Stimulated activated CD4-positive, alpha-beta T cell treated with anti-CD3 and anti-CD28 coated beads, Interleukin-15, amount 100 ng/mL, for 48 hours (primary cell): ENCODE measurements at regions not wholly inside any gene's neighbourhood (a gene's known extent, or its start where the extent isn't known, plus 50 kb on each side); places are given as distances from the start of the nearest gene placed in this dataset.

Experiments used
- DNase-seq, 2 donors: peaks; one replicate each; pipeline ENCODE4 v3.0.0-alpha.2; 2020; ENCODE audit warnings: low read depth in 2 of 2

DNA sequence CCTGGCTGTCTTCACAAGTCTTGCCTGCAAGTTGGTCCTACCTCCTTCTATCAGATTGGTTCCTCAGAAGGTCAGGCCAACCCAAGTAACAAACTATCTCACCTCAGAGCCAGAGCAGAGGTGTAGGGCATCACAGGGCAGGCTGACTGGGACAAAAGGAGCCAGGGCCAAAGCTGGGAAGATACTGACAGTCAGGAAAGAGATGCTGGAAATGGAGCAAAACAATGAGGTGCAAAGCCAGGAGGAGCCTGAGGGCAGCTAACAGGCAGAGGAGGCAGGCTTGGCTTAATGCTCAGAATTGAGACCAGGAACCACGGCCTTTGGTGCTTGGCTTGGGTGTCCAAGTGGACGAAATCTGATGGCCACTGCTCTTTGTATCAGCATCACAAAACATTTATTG is 68.4 kb upstream of the PNMA1 start:
- no peak for DNase-seq

DNA sequence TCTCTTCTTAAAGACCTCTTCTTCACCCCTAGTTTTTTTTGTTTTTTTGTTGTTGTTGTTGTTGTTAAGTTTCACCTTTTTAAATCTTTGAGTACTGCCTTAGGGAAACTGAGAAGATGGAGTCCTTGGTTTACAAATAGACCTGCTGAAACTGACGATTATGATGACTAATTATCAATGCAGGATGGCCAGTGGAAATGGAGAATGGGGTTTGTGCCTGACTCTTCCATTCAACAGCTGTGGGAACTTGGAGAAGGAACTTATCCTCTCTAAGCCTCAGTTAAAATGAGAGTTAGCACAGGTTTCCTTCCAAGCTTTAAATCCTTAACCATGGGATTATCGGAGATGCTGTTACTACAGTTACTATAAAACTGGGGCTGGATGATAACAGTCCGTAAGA is 66.7 kb upstream of the PNMA1 start:
- no peak for DNase-seq

DNA sequence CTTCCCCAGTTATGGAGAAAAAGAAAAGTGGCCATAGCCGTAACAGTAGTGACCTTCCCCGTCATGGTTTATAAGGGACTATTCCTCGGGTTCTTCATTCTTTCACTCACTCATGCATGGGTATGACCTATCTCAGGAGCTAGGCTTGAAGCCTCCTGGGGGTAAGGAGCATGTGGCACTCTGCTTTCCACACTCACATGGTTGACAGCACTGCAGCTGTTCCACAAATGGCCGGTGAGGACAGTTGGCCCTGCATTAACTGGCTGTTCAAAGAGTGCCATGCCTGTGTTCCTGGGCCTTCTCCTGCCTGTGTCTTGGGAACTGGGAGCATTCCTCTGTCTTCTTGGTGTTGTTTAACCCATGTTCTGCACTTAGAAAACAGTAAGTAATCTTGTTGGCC is 66.2 kb upstream of the PNMA1 start:
- DNase-seq: no peak

DNA sequence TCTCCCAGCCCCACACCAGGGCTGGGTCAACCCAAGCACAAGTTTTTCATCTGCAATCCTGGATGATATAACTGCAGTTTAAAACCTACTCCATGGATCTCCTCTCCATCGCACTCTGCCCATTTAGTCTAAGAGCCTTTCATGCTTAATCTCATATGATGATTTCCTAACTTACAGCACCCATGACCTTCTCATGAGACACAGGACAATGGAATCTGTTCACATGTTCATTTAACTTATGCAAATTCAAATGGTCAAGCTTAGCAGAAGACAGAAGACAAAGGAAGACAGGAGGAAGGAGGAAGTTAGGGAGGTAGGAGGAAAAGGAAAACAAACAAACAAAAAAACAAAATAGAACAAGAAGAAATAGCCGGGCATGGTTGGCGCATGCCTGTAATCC is 64.6 kb upstream of the PNMA1 start:
- no peak for DNase-seq

DNA sequence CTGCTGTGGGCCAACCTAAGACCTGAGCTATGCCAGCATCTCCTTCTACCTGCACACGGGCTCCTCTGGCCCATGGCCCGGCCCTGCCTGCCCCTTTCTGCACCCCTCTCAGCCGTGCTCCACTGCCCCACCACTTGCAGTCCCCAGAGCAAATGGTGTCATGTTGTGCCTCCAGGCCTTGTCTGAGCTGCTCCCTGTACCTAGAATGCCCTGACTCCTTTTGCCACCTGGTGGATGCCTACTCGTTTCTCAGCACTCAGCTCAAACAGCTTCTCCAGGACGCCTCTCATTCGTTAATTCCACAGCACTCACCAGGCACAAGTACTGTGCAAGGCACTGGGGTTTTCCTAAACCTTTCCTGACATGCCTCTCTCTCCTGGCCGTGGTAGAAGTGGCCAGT is 63.2 kb upstream of the PNMA1 start:
- DNase-seq: no peak

DNA sequence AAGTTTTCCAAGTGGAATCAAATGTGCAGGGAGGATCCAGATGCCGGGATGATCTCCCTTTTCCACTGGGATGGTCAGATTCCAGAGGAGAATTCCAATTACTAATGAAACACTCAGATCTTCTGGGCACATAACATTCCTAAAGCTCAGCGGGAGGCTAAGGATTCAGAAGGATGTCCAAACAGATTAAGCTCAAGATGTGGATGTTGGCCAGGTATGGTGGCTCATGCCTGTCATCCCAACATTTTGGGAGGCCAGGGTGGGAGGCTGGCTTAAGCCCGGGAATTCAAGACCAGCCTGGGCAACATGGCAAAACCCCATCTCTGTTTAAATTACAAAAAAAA is 62.0 kb upstream of the PNMA1 start:
- no peak for DNase-seq

DNA sequence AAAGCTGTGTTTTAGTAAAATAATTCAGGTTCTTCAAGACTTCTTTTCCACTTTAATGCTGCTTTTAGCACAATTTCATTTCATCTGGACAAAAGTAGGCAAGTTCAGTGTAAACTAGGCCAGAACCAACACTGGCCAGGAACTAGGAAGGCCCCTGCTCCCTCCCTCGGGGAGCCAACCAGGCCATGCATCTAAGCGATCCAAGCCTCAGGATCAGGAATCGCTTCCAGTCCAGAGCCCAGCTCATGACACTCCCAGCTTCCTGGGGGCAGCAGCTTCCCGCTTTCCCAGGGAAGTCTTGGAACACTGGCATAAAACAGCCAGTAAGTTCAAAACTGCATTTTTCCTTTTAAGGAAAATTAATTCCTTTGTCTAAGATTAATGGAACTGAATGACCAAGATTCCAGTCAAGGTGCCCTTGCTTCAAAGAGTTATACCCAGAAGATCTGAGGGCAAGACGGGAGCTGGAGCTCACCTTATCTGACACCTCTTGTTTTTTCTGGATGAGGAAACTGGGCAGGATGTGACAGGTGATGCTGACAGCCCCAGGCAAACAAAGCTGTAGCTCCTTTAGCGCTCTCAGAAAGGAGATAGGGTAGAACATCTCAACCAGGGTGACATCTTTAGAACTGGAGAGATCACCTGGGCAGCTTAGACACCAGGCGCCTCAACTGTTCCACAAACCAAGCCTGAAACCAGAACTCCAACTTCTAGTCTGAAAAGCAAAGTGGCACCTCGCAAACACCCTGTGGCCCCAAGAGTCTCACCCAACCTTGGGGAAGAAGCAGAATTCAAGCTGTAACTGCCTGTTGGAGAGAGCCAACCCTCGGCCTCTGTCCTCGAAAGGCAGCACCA is 61.4 kb upstream of the PNMA1 start:
- DNase-seq: no peak

DNA sequence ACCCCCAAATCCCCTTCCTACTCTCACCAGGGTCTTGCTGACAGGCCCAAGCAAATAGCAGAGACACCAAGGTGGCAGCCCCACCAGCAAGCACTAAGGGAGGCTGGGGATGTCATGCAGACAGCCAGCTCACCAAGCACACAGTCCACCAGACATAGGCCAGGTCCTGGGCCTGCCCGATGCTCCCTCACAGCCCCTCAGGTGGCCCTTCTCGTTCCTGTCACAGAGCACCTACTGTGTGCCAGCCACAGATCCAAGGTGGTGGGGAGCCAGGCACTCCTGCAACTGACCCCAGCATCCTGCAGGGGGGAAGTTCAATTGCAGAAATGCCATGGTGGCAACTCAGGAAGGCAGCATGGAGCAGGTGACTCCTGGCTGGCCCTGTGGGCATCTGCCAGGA is 60.5 kb upstream of the PNMA1 start:
- no peak for DNase-seq

DNA sequence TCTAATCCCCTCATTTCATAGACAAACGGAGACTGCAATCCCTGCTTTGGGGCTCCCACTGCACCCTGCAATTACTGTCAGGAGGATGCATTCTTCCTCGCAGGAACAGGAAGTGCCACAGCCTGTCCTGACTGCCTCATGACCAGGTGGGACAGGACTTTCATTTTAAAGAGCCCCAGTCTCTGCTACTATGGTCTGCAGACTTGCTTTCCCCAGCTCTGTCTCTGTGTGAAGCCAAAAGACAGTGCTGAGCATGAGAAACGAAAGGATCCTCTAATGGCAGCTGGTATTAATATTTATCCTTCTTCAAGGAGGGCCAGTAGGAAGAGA is 60.0 kb upstream of the PNMA1 start:
- DNase-seq: no peak

DNA sequence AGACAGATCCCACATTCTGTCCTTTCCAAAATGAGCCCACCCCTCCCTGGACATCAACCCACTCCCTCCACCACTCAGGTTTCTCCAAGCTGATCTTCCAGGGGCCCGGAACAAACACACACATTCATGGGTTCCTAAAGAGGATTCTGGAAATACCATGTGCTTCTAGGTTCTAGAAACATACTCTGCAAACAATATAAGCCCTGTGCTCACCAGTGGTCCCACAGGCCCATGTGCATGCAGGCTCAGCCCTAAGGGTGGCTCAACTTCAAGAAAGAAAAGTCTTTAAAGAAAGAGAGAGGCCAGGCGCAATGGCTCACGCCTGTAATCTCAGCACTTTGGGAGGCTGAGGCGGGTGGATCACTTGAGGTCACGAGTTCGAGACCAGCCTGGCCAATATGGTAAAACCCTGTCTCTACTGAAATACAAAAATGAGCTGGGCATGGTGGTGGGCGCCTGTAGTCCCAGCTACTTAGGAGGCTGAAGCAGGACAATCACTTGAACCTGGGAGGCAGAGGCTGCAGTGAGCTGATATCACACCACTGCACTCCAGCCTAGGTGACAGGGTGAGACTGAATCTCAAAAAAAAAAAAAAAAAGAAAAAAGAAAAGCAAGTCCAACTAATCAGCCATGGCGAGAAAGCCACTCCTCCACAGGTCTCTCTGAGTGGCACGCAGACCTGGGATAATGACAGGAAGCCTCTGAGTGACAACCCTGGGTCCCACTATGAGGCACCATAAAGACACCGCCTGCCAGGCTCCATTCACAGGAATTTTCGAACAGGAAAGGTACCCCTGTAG is 59.5 kb upstream of the PNMA1 start:
- DNase-seq: no peak

DNA sequence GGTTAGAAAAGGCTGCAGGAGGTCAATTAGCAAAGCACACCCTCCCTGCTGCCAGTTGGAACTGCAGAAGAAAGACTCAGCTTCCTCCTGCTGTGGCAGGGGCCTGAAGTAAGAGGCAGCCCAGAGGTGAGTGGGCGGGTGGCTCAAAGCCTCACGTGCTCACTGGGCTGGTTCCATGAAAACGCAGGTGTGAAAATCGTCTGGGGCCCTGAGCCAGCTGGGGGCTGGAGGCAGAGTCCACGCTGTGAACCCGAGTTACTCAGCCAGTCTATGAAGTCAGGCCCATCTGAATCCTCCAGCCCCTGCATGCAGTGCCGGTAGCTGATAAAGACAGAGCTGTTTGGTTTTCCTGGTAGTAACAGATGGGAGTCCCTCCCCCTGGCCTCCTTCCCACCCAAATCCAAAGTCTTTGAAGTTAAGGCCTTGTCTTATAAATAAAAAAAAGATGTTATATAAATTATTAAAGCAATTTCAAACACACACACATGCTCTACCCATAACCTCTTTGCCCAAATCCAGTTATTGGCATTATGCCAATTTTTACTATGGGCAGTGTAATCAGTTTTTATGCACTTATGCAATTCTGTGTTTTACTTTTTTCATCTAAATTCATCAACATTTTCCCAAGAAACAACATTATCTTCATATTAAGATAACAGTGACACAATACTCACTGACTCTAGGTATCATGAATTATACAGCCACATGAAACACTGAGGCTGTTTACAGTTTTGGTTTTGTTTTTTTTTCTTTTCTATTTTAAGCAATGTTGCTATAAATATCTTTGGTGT is 57.9 kb upstream of the PNMA1 start:
- DNase-seq: peak; percentile 75 to 77

DNA sequence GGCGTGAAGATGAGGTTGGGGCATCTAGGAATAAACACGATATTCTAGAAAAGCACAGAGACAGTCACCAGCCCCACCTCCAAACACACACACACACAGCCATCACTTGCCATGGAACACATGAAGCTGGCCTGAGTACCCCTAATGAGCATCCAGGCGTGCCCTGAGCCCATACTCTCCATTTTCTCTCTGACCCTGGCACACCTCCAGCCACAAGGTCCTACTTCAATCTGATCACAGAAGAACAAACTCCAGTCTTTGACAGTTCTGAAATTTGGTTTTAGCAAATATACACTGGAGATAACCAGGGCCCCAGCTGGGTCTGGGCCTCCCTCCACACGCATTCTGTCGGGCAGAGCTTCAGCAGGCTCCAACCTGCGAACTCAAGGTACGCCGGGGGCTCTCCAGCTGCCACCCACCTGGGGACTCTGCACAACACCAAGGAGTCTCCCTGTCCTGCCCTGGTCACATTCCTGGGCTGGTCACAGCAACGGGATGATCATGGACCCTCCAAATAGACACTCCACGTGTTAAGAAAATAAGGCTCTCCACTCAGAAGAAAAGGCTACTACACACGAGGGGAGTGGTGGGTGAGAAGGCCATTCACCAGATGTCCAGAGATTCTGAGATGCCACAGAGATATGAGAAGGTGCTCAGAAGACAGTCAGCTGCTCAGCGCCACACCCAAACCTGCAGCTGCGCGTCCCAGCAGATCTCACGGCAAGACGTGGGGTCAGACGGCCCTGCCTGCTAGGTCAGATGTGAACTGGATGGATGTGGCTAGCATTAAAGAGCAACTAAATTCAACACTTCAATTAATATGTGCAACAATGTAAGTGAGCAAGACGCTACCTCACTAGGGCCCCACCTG is 57.0 kb upstream of the PNMA1 start:
- no peak for DNase-seq

DNA sequence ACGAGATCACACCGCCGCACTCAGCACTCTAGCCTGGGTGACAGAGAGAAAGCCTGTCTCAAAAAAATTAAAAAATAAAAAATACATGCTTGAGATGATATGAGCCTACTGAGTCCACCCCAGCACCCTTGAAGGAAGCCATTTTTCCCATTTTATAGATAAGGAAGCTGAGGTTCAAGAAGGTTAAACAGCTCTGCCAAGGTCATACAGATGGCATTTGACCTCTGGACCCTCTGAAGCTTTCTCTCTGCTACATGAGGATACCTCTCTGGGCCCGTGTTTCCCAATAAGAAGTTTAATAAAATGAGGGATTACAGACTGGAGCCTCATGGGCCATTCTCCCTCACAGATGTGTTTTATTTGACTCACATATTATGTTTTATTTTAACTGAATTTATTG is 53.9 kb upstream of the PNMA1 start:
- no peak for DNase-seq

DNA sequence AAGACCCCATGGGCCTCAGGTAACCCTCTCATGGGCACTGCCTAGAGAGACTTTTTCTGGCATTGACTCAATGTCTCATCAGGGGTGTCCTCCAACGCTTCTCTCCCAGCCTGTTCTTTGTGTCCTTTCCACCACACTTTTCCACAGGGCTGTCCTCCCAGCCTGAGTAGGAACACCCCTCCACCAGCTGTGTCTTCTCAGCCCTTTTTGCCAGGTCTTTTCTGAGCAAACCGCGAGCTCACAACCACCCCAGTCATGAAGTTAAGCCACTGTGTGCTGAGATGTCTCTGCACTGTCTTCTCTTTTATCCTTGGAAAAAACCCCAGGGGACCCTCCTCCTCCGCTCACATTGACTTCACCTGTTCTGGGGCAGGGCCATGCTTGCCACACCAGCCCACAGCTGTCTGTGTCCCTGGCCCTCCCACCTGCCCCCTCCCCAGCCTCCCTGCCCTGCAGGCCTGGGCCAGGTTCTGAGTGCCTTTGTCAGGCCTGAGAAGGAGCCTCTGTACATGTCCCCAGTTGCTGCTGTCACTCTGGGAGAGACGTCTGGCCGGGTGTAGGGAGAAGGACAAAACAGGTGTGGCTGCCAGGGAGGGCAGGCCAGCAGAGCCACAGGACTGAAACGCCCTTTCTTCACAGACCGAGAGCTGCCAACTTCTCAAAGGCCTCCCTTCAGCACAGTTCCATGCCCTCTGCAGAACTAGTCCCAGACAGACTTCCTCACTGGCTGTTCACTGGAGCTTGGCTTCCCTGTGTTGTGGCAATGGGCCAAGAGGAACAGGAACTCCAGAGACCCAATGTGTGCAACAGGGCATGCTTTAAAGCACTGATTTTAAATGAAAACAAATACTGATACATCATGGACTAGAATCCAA is 50.5 kb upstream of the PNMA1 start:
- no peak for DNase-seq
